ENCODE measurements at regions not wholly inside any gene's neighbourhood (a gene's known extent, or its start where the extent isn't known, plus 50 kb on each side); places are given as distances from the start of the nearest gene placed in this dataset.

GRCh38 chr2:82230406-82230805, 1925.9 kb upstream of the LRRTM1 start:
- TF ChIP-seq, protein P1, sequence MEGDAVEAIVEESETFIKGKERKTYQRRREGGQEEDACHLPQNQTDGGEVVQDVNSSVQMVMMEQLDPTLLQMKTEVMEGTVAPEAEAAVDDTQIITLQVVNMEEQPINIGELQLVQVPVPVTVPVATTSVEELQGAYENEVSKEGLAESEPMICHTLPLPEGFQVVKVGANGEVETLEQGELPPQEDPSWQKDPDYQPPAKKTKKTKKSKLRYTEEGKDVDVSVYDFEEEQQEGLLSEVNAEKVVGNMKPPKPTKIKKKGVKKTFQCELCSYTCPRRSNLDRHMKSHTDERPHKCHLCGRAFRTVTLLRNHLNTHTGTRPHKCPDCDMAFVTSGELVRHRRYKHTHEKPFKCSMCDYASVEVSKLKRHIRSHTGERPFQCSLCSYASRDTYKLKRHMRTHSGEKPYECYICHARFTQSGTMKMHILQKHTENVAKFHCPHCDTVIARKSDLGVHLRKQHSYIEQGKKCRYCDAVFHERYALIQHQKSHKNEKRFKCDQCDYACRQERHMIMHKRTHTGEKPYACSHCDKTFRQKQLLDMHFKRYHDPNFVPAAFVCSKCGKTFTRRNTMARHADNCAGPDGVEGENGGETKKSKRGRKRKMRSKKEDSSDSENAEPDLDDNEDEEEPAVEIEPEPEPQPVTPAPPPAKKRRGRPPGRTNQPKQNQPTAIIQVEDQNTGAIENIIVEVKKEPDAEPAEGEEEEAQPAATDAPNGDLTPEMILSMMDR (IDR thresholded peaks at IDR 0.05; ENCODE audit: borderline replicate concordance, extremely low read depth, low read length, poor library complexity, severe bottlenecking): no peak
- no peak for TF ChIP-seq EZH2 (IDR thresholded peaks at IDR 0.05; ENCODE audit: borderline replicate concordance, low read depth, low read length, severe bottlenecking)
